A673 (cell line): ENCODE measurements at regions not wholly inside any gene's neighbourhood (a gene's known extent, or its start where the extent isn't known, plus 50 kb on each side); places are given as distances from the start of the nearest gene placed in this dataset.

Experiments
- EZH2 ChIP-seq: fragments of 200-600 bp; sonication (generic); IDR thresholded peaks from 2 replicates; pipeline ENCODE4 v1.6.1; 2017; ENCODE audit warnings: borderline replicate concordance, low read depth, mild to moderate bottlenecking, mixed read lengths, antibody characterized with exemption, low read length; ENCODE audit not compliant: poor library complexity, severe bottlenecking
- TF ChIP-seq, protein P1 (sequence below): fragments of 300-800, 200-600 bp; sonication (generic); conservative IDR thresholded peaks from 2 replicates; pipeline ENCODE4 v1.5.1; 2017; ENCODE audit warnings: low read depth, mild to moderate bottlenecking, antibody characterized with exemption, low read length, moderate library complexity, mixed read lengths

DNA sequence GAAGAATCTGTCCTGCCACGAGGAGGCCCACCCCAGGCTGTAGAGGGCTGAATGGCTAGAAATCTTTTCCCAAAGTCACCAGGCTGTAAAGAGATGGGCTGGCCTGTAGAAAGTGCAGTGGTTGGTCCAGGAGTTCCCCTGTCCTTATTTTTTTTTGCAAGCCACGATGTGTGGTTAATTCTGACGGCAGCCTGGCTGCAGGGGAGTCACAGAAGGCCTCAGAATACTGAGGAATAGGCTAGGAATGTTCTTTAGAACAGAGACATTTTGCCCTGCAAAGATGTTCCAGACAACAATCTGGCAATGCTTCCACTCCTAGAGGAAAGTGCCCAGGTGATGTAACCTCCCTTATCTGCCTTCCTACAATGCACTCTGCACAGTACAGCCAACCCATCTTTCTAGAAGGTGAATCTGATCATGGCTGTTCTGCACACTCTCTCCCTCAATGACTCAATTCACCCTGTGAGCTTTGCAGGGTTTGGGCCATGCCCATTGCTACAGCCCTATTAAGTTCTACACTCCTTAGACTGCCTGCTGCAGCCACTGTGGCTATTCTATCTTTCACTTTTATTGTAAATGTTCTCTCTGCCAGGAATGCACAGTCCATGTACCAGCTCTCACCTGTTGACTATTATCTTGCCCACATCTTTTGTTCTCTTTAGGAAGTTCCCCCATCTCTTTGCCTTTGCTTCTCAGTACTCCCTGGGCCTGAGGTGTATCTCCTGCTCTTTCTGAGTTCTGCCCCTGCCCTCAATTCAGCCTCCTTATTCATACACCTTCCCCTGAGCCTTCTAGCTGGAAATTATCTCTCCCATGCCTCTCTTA is 377.8 kb upstream of the CLINT1 start:
- TF ChIP-seq, protein P1, sequence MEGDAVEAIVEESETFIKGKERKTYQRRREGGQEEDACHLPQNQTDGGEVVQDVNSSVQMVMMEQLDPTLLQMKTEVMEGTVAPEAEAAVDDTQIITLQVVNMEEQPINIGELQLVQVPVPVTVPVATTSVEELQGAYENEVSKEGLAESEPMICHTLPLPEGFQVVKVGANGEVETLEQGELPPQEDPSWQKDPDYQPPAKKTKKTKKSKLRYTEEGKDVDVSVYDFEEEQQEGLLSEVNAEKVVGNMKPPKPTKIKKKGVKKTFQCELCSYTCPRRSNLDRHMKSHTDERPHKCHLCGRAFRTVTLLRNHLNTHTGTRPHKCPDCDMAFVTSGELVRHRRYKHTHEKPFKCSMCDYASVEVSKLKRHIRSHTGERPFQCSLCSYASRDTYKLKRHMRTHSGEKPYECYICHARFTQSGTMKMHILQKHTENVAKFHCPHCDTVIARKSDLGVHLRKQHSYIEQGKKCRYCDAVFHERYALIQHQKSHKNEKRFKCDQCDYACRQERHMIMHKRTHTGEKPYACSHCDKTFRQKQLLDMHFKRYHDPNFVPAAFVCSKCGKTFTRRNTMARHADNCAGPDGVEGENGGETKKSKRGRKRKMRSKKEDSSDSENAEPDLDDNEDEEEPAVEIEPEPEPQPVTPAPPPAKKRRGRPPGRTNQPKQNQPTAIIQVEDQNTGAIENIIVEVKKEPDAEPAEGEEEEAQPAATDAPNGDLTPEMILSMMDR, result no peak
- TF ChIP-seq EZH2, result no peak
